ENCODE measurements at regions not wholly inside any gene's neighbourhood (a gene's known extent, or its start where the extent isn't known, plus 50 kb on each side); places are given as distances from the start of the nearest gene placed in this dataset.

DNA sequence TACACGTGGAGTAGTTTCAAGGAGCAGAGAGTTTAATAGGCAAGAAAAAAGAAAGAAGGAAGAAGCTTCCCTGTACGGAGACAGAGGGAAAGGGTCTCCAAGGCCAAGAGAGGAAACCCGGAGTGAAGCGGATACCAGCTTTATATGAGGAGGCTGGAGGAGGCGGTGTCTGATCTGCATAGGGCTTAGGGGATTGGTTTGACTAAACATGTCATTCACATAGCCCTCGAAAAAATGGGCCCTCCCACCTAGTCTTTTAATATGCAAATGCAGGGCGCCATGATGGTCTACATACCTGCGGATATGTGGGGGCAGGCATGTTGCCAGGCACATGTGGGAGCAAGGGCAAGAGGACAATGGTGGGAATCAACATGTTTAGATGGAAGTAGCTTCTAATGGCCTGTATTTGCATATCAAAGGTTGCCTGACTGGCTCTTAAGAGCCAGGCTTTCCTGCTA lies 103.1 kb upstream of the UGT8 start:
- no peak for DNase-seq (ENCODE audit: low read depth in 2 of 2)
- Histone ChIP-seq H3K4me1 (ENCODE audit: control insufficient read depth, extremely low read depth, insufficient read depth, low read length) (no peaks in the 10 kb centered on the region), H4K20me1 (ENCODE audit: control insufficient read depth, extremely low read depth, insufficient read depth, low read length) (no peaks in the 10 kb centered on the region)

DNA sequence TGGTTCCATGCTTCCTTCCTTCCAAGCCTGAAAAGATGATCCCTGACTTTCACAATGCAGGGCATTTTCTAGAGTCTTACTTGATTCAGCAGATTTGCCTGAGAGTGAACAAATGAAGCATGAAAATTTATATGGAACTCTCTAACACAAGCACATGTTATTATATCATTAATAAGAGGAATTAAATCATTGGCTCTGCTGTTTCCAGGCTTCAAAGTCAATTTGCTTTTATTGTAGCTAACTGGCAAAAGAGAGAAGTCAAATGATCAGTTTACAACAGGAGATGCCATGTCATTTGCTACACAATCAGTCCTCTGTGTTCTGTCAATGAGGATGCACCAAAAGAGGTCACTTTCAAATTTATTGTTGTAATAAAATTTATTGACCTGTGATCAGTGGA lies 101.5 kb upstream of the UGT8 start:
- no peaks in the 10 kb centered on the region for H3K36me3 ChIP-seq (ENCODE audit: control insufficient read depth, insufficient read depth, low read length)
- no peak for TF ChIP-seq EZH2 (IDR thresholded peaks at IDR 0.05; ENCODE audit: low read length, missing control alignments)
- TF ChIP-seq, protein P1, sequence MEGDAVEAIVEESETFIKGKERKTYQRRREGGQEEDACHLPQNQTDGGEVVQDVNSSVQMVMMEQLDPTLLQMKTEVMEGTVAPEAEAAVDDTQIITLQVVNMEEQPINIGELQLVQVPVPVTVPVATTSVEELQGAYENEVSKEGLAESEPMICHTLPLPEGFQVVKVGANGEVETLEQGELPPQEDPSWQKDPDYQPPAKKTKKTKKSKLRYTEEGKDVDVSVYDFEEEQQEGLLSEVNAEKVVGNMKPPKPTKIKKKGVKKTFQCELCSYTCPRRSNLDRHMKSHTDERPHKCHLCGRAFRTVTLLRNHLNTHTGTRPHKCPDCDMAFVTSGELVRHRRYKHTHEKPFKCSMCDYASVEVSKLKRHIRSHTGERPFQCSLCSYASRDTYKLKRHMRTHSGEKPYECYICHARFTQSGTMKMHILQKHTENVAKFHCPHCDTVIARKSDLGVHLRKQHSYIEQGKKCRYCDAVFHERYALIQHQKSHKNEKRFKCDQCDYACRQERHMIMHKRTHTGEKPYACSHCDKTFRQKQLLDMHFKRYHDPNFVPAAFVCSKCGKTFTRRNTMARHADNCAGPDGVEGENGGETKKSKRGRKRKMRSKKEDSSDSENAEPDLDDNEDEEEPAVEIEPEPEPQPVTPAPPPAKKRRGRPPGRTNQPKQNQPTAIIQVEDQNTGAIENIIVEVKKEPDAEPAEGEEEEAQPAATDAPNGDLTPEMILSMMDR (conservative IDR thresholded peaks at IDR 0.05 in 1 of 2, IDR thresholded peaks at IDR 0.05 in 1 of 2; ENCODE audit: low read depth in 1 of 2, low read length in 2 of 2): no peak
- H2AFZ ChIP-seq (ENCODE audit: low read length): no peak overlapping the region
- no peaks in the 10 kb centered on the region for H3K27me3 ChIP-seq (ENCODE audit: control insufficient read depth, insufficient read depth, low read length)
- no peaks in the 10 kb centered on the region for H3K9me3 ChIP-seq (ENCODE audit: control insufficient read depth, insufficient read depth, low read depth, low read length)
- no peaks in the 10 kb centered on the region for H3K79me2 ChIP-seq (ENCODE audit: control insufficient read depth, insufficient read depth, low read length)
- no peaks in the 10 kb centered on the region for H4K20me1 ChIP-seq (ENCODE audit: control insufficient read depth, extremely low read depth, insufficient read depth, low read length)
- no peak overlapping the region for H3K27ac ChIP-seq (ENCODE audit: insufficient read depth, low read length)
- H3K4me2 ChIP-seq (ENCODE audit: extremely low read depth, insufficient read depth, low read length): no peak overlapping the region
- DNase-seq (ENCODE audit: low read depth in 2 of 2): no peak
- H3K4me1 ChIP-seq (ENCODE audit: control insufficient read depth, extremely low read depth, insufficient read depth, low read length): no peaks in the 10 kb centered on the region
- no peak overlapping the region for H3K4me3 ChIP-seq (replicated peaks in 1 of 4; ENCODE audit: control extremely low read depth in 1 of 4, insufficient read depth in 1 of 4, low read depth in 3 of 4, low read length in 4 of 4)
- no peak overlapping the region for H3K9ac ChIP-seq (ENCODE audit: insufficient read depth, low read length)

More for the DNA sequence above, 103.1 kb upstream of the UGT8 start:
- Histone ChIP-seq H3K36me3 (ENCODE audit: control insufficient read depth, insufficient read depth, low read length) (no peaks in the 10 kb centered on the region), H3K79me2 (ENCODE audit: control insufficient read depth, insufficient read depth, low read length) (no peaks in the 10 kb centered on the region), H3K9ac (ENCODE audit: insufficient read depth, low read length) (no peak overlapping the region), H3K27ac (ENCODE audit: insufficient read depth, low read length) (no peak overlapping the region), H3K9me3 (ENCODE audit: control insufficient read depth, insufficient read depth, low read depth, low read length) (no peaks in the 10 kb centered on the region), H3K4me3 (replicated peaks in 1 of 4; ENCODE audit: control extremely low read depth in 1 of 4, insufficient read depth in 1 of 4, low read depth in 3 of 4, low read length in 4 of 4) (no peak overlapping the region), H2AFZ (ENCODE audit: low read length) (no peak overlapping the region), H3K27me3 (ENCODE audit: control insufficient read depth, insufficient read depth, low read length) (no peaks in the 10 kb centered on the region), H3K4me2 (ENCODE audit: extremely low read depth, insufficient read depth, low read length) (no peak overlapping the region)
- no peak for TF ChIP-seq EZH2 (IDR thresholded peaks at IDR 0.05; ENCODE audit: low read length, missing control alignments)
- TF ChIP-seq, protein P1 (conservative IDR thresholded peaks at IDR 0.05 in 1 of 2, IDR thresholded peaks at IDR 0.05 in 1 of 2; ENCODE audit: low read depth in 1 of 2, low read length in 2 of 2): no peak

DNA sequence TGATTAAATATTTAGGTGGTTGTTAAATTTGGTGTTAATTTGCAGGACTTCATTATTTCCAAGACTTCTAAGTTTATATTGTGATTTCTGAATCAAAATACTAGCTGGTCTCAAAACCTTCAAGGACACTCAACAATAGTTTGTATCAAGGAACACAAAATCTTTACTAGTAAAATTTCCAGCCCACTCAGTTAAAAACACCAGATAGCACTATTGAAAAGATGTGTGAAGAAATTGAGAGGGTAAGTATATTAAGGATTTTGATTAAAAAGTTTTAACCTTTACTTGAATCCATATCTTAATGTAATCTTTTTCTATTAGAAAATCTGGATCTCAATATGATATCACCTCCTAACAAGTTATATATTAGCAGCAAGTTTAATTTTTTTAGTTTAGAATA lies 89.3 kb upstream of the UGT8 start:
- Histone ChIP-seq H4K20me1 (ENCODE audit: control insufficient read depth, extremely low read depth, insufficient read depth, low read length) (no peaks in the 10 kb centered on the region), H3K4me1 (ENCODE audit: control insufficient read depth, extremely low read depth, insufficient read depth, low read length) (no peaks in the 10 kb centered on the region), H3K4me3 (replicated peaks in 1 of 4; ENCODE audit: control extremely low read depth in 1 of 4, insufficient read depth in 1 of 4, low read depth in 3 of 4, low read length in 4 of 4) (no peak overlapping the region), H3K9ac (ENCODE audit: insufficient read depth, low read length) (no peak overlapping the region), H3K4me2 (ENCODE audit: extremely low read depth, insufficient read depth, low read length) (no peak overlapping the region), H2AFZ (ENCODE audit: low read length) (no peak overlapping the region), H3K36me3 (ENCODE audit: control insufficient read depth, insufficient read depth, low read length) (no peaks in the 10 kb centered on the region), H3K27ac (ENCODE audit: insufficient read depth, low read length) (no peak overlapping the region), H3K27me3 (ENCODE audit: control insufficient read depth, insufficient read depth, low read length) (no peaks in the 10 kb centered on the region), H3K79me2 (ENCODE audit: control insufficient read depth, insufficient read depth, low read length) (no peaks in the 10 kb centered on the region), H3K9me3 (ENCODE audit: control insufficient read depth, insufficient read depth, low read depth, low read length) (no peaks in the 10 kb centered on the region)
- DNase-seq (ENCODE audit: low read depth in 2 of 2): no peak
- no peak for TF ChIP-seq EZH2 (IDR thresholded peaks at IDR 0.05; ENCODE audit: low read length, missing control alignments)
- TF ChIP-seq, protein P1 (conservative IDR thresholded peaks at IDR 0.05 in 1 of 2, IDR thresholded peaks at IDR 0.05 in 1 of 2; ENCODE audit: low read depth in 1 of 2, low read length in 2 of 2): no peak

All from fibroblast of lung (primary cell).